GM12892 (cell line): ENCODE measurements at regions not wholly inside any gene's neighbourhood (a gene's known extent, or its start where the extent isn't known, plus 50 kb on each side); places are given as distances from the start of the nearest gene placed in this dataset.

ENCODE experiments used
- POLR2A ChIP-seq: IDR thresholded peaks from 2 replicates; pipeline ENCODE4 v1.6.1; 2011; ENCODE audit warnings: low read depth, low read length, control low read depth
- TAF1 ChIP-seq: IDR thresholded peaks from 2 replicates; pipeline ENCODE4 v1.6.1; 2011; ENCODE audit warnings: low read depth, mild to moderate bottlenecking, control low read depth, low read length, borderline replicate concordance

DNA sequence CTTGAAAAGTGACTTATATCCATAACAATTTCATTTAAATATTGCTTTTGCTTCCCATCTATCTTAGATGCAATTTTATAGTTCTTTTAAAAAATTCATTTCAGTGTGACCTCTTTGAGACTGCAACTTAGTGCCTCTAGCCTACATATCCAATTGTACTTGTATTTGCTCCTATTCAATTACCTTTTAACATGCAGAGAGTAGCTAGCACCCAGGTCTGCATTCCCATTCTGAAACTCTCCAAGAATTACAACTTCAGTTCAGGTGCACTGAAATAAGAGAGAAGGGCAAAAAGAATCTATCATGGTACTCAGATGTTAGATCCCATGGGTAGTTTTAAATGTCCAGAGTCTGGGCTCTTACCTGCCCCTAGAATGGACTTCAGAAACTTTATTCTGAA is 765.4 kb upstream of the SLC35B3 start:
- TF ChIP-seq POLR2A (no peak), TAF1 (no peak)
